ENCODE measurements at regions not wholly inside any gene's neighbourhood (a gene's known extent, or its start where the extent isn't known, plus 50 kb on each side); places are given as distances from the start of the nearest gene placed in this dataset.

- no peak overlapping the region for H3K4me3 Mint-ChIP-seq
- no peaks in the 10 kb centered on the region for H3K9me3 Mint-ChIP-seq
- peaks cover 19% of the 10 kb centered on the region for H3K27me3 Mint-ChIP-seq (ENCODE audit: low read depth)
- ATAC-seq (no peak), DNase-seq (no peak)
- no peaks in the 10 kb centered on the region for H3K4me1 Mint-ChIP-seq (ENCODE audit: low read depth)
- H3K36me3 Mint-ChIP-seq (ENCODE audit: insufficient read depth) = no peaks in the 10 kb centered on the region
Measured at GRCh38 chr12:75585330-75585729, 73.9 kb upstream of the KRR1 start.

- ATAC-seq = no peak
- H3K9me3 Mint-ChIP-seq = no peaks in the 10 kb centered on the region
- no peaks in the 10 kb centered on the region for H3K36me3 Mint-ChIP-seq (ENCODE audit: insufficient read depth)
- H3K4me3 Mint-ChIP-seq = no peak overlapping the region
- no peaks in the 10 kb centered on the region for H3K4me1 Mint-ChIP-seq (ENCODE audit: low read depth)
- peaks cover 10% of the 10 kb centered on the region for H3K27me3 Mint-ChIP-seq (ENCODE audit: low read depth)
- DNase-seq = no peak
Measured at GRCh38 chr12:75583355-75583754, 71.9 kb upstream of the KRR1 start.

- no peak overlapping the region for H3K4me3 Mint-ChIP-seq
- no peak for ATAC-seq
- peaks cover 5% of the 10 kb centered on the region for H3K27me3 Mint-ChIP-seq (ENCODE audit: low read depth)
- no peaks in the 10 kb centered on the region for H3K4me1 Mint-ChIP-seq (ENCODE audit: low read depth)
- H3K36me3 Mint-ChIP-seq (ENCODE audit: insufficient read depth) = no peaks in the 10 kb centered on the region
- DNase-seq = no peak
- no peaks in the 10 kb centered on the region for H3K9me3 Mint-ChIP-seq
Measured at GRCh38 chr12:75581515-75581914, 70.1 kb upstream of the KRR1 start.

- DNase-seq = no peak
- ATAC-seq = no peak
- Mint-ChIP-seq H3K36me3 (ENCODE audit: insufficient read depth) (no peaks in the 10 kb centered on the region), H3K4me3 (no peak overlapping the region), H3K9me3 (no peaks in the 10 kb centered on the region), H3K4me1 (ENCODE audit: low read depth) (no peaks in the 10 kb centered on the region), H3K27me3 (ENCODE audit: low read depth) (peaks cover 8% of the 10 kb centered on the region)
Measured at GRCh38 chr12:75579552-75579951, 68.1 kb upstream of the KRR1 start.

GRCh38 chr12:75578546-75578945, 67.1 kb upstream of the KRR1 start:
- Mint-ChIP-seq H3K4me1 (ENCODE audit: low read depth) (no peaks in the 10 kb centered on the region), H3K4me3 (no peak overlapping the region), H3K9me3 (no peaks in the 10 kb centered on the region), H3K36me3 (ENCODE audit: insufficient read depth) (no peaks in the 10 kb centered on the region), H3K27me3 (ENCODE audit: low read depth) (peaks cover 6% of the 10 kb centered on the region)
- ATAC-seq (no peak), DNase-seq (no peak)

DNA sequence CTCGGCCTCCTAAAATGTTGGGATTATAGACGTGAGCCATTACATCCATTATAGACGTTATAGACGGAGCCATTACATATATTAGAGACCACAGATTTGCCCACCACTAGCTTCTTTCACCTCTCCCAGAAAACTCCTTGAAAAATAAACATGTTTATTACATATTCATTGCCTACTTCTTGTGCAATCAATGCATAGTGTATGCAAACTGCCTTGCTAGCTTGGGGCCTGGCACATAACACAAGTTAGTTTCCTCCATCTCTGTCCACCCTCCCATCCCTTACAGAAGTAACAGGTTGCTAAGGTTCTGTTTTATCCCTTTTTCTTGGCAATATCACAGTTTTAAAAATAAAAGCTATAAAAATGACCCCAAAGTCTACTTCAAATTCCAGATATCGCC, 66.4 kb upstream of the KRR1 start:
- H3K4me1 Mint-ChIP-seq (ENCODE audit: low read depth) = no peaks in the 10 kb centered on the region

GRCh38 chr12:75571656-75572205, 60.3 kb upstream of the KRR1 start:
- DNase-seq (no peak), ATAC-seq (no peak)
- H3K27me3 Mint-ChIP-seq (ENCODE audit: low read depth) = peaks cover 10% of the 10 kb centered on the region
- no peaks in the 10 kb centered on the region for H3K4me1 Mint-ChIP-seq (ENCODE audit: low read depth)
- no peak overlapping the region for H3K4me3 Mint-ChIP-seq
- no peaks in the 10 kb centered on the region for H3K9me3 Mint-ChIP-seq
- no peaks in the 10 kb centered on the region for H3K36me3 Mint-ChIP-seq (ENCODE audit: insufficient read depth)

More for the DNA sequence above, 66.4 kb upstream of the KRR1 start:
- no peak for DNase-seq
- H3K27me3 Mint-ChIP-seq (ENCODE audit: low read depth) = peaks cover 6% of the 10 kb centered on the region
- H3K4me3 Mint-ChIP-seq = no peak overlapping the region
- ATAC-seq = no peak
- H3K9me3 Mint-ChIP-seq = no peaks in the 10 kb centered on the region
- no peaks in the 10 kb centered on the region for H3K36me3 Mint-ChIP-seq (ENCODE audit: insufficient read depth)

DNA sequence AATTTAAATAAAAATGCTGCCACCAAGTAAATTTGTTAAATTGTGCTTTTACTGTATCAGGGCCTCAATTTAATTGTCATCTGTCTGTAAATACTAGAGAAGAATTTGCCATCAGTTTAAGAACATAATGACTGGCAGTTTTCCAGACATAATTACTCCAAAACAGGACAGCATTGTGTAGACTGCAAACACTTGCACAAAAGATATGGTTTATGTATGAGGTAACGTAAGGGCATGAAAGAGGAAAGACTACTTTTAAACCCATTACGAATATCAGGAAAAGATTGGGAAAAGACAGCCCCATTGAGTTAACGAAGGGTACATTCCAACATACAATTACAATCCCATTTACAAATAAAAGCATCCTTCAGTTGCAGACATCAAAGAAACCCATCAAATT, 59.8 kb upstream of the KRR1 start:
- Mint-ChIP-seq H3K36me3 (ENCODE audit: insufficient read depth) (no peaks in the 10 kb centered on the region), H3K4me1 (ENCODE audit: low read depth) (no peaks in the 10 kb centered on the region)

DNA sequence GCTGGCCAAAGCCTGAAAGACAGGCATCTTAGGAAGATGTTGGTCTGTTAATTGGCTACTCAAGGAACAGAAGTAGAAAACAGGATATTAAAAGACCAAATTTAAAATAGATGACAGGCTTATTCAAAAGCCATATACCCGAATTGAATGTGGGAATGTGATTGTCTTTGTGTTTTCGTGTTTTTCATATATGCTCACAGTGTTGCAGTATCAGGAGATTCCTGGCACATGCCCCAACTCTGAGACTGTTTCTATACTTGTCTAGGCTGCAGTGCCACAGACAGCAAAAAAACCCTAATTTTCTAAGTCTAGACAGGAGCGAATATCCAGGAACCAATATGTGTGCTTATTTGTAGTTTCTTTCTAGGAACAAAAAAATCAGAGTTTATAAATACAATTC, 57.4 kb upstream of the KRR1 start:
- Mint-ChIP-seq H3K27me3 (ENCODE audit: low read depth) (peaks cover 9% of the 10 kb centered on the region), H3K4me1 (ENCODE audit: low read depth) (no peaks in the 10 kb centered on the region)

More for the DNA sequence above, 59.8 kb upstream of the KRR1 start:
- ATAC-seq = no peak
- H3K4me3 Mint-ChIP-seq = no peak overlapping the region
- no peaks in the 10 kb centered on the region for H3K9me3 Mint-ChIP-seq
- DNase-seq = no peak
- H3K27me3 Mint-ChIP-seq (ENCODE audit: low read depth) = peaks cover 12% of the 10 kb centered on the region

GRCh38 chr12:75568393-75568792, 57.0 kb upstream of the KRR1 start:
- Mint-ChIP-seq H3K4me3 (no peak overlapping the region), H3K9me3 (no peaks in the 10 kb centered on the region), H3K4me1 (ENCODE audit: low read depth) (no peaks in the 10 kb centered on the region), H3K27me3 (ENCODE audit: low read depth) (peaks cover 9% of the 10 kb centered on the region), H3K36me3 (ENCODE audit: insufficient read depth) (no peaks in the 10 kb centered on the region)
- no peak for ATAC-seq
- DNase-seq = no peak

More for the DNA sequence above, 57.4 kb upstream of the KRR1 start:
- Mint-ChIP-seq H3K4me3 (no peak overlapping the region), H3K9me3 (no peaks in the 10 kb centered on the region), H3K36me3 (ENCODE audit: insufficient read depth) (no peaks in the 10 kb centered on the region)
- no peak for ATAC-seq
- no peak for DNase-seq

DNA sequence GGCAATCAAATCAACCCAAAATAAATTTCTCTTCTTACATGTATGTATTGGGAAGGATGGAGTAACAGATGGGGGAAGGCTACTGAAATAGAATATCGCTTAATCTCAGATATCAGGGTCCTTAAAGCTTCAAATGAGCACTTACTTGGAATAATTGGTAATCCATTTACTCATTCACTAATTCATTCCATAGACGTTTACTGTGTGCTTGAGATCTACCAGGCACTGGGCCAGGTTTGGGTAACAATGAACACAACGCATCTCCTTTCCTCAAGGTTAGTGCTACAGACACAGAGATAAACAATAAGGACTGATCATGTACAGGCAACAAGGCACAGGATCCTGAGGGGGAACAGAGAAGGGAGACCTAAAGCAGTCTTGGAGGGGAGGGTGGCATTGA, 54.4 kb upstream of the KRR1 start:
- H3K4me3 Mint-ChIP-seq = no peak overlapping the region
- no peak for DNase-seq
- no peaks in the 10 kb centered on the region for H3K9me3 Mint-ChIP-seq
- peaks cover 18% of the 10 kb centered on the region for H3K27me3 Mint-ChIP-seq (ENCODE audit: low read depth)
- no peak for ATAC-seq
- no peaks in the 10 kb centered on the region for H3K4me1 Mint-ChIP-seq (ENCODE audit: low read depth)
- H3K36me3 Mint-ChIP-seq (ENCODE audit: insufficient read depth) = no peaks in the 10 kb centered on the region

DNA sequence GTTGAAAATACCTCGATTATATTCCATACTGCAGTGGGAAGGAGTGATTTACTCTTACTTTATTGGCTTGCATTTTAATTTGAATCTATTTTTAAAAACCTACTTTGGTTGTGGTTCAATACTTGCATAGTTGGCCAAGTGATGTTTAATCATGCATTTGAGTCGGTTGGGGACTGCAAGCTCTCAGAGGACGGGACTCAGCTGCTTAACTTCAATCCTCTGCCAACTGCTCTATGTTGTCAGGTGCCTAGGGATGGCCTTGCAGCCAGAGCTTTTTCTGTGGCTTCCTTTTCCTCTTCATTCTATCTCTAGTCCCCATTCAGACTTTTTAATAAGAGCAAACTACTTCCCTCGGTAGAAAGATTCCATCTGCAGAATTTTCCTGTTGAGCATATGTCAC, 53.4 kb upstream of the KRR1 start:
- no peak for ATAC-seq
- Mint-ChIP-seq H3K9me3 (no peaks in the 10 kb centered on the region), H3K27me3 (ENCODE audit: low read depth) (peaks cover 24% of the 10 kb centered on the region), H3K4me1 (ENCODE audit: low read depth) (no peaks in the 10 kb centered on the region), H3K36me3 (ENCODE audit: insufficient read depth) (no peaks in the 10 kb centered on the region), H3K4me3 (no peak overlapping the region)
- DNase-seq = no peak

- H3K4me3 Mint-ChIP-seq = no peak overlapping the region
- no peaks in the 10 kb centered on the region for H3K36me3 Mint-ChIP-seq (ENCODE audit: insufficient read depth)
- peaks cover 24% of the 10 kb centered on the region for H3K27me3 Mint-ChIP-seq (ENCODE audit: low read depth)
- no peak for DNase-seq
- H3K4me1 Mint-ChIP-seq (ENCODE audit: low read depth) = no peaks in the 10 kb centered on the region
- no peaks in the 10 kb centered on the region for H3K9me3 Mint-ChIP-seq
- no peak for ATAC-seq
Measured at GRCh38 chr12:75564398-75564797, 53.0 kb upstream of the KRR1 start.

GRCh38 chr12:75563351-75563750, 51.9 kb upstream of the KRR1 start:
- no peaks in the 10 kb centered on the region for H3K9me3 Mint-ChIP-seq
- no peak for DNase-seq
- H3K4me1 Mint-ChIP-seq (ENCODE audit: low read depth) = no peaks in the 10 kb centered on the region
- H3K27me3 Mint-ChIP-seq (ENCODE audit: low read depth) = peaks cover 24% of the 10 kb centered on the region
- H3K4me3 Mint-ChIP-seq = no peak overlapping the region
- ATAC-seq = no peak
- no peaks in the 10 kb centered on the region for H3K36me3 Mint-ChIP-seq (ENCODE audit: insufficient read depth)

DNA sequence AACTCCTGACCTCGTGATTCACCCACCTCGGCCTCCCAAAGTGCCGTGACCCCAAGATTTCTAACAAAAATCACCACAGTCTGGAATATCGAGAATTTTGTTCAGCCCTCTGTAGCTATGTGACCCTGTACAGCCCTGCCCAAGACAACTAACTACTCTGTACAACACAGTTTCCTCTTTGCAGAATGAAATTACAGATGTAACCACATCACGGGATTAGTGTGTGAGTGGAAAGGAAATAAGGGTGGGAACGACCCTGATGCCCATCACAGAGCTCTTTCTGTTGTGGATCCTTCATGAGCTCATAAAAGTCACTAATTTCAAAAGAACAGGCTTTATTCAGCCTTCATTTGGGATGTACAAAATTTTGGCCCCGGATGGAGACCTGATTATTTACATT, 50.5 kb upstream of the KRR1 start:
- ATAC-seq = no peak
- H3K4me1 Mint-ChIP-seq (ENCODE audit: low read depth) = no peaks in the 10 kb centered on the region
- DNase-seq = no peak

More for the DNA sequence above, 50.5 kb upstream of the KRR1 start:
- H3K9me3 Mint-ChIP-seq = no peaks in the 10 kb centered on the region
- H3K36me3 Mint-ChIP-seq (ENCODE audit: insufficient read depth) = no peaks in the 10 kb centered on the region
- no peak overlapping the region for H3K4me3 Mint-ChIP-seq
- peaks cover 18% of the 10 kb centered on the region for H3K27me3 Mint-ChIP-seq (ENCODE audit: low read depth)
